ENCODE measurements at regions not wholly inside any gene's neighbourhood (a gene's known extent, or its start where the extent isn't known, plus 50 kb on each side); places are given as distances from the start of the nearest gene placed in this dataset.

GRCh38 chr7:96481796-96482195 is 159.9 kb upstream of the SLC25A13 start:
- no peak for TF ChIP-seq POLR2AphosphoS5 (IDR thresholded peaks at IDR 0.05; ENCODE audit: low read depth, low read length)
- TF ChIP-seq POLR2A (IDR thresholded peaks at IDR 0.05; ENCODE audit: borderline replicate concordance, extremely low read depth, insufficient read depth, insufficient read length) = no peak

Measured in HCT116 (cell line).